Keratinocyte (primary cell): ENCODE measurements at regions not wholly inside any gene's neighbourhood (a gene's known extent, or its start where the extent isn't known, plus 50 kb on each side); places are given as distances from the start of the nearest gene placed in this dataset.

Source experiments
- DNase-seq: peaks from one replicate; pipeline ENCODE4 v3.0.0-alpha.2; 2011; ENCODE audit warnings: low read depth, missing footprints, low spot score
- FAIRE-seq: peaks from 2 replicates; lab custom pipeline; 2011; peaks lifted over from hg19 to GRCh38; lab: Jason Lieb, UNC
- H2AFZ ChIP-seq: 2 replicates; pipeline ENCODE4 v1.6.0; 2012; ENCODE audit warnings: low read length, control low read depth, inconsistent platforms; ENCODE audit not compliant: control insufficient read depth
- H3K27ac ChIP-seq: 2 replicates; pipeline ENCODE4 v1.5.1; 2011; ENCODE audit warnings: low read length; ENCODE audit not compliant: control insufficient read depth, insufficient read depth
- H3K27me3 ChIP-seq: 3 replicates; pipeline ENCODE4 v1.6.0; 2011; ENCODE audit warnings: low read length; ENCODE audit not compliant: control insufficient read depth, insufficient read depth; ENCODE audit errors: extremely low read depth
- H3K36me3 ChIP-seq, 2 experiments: 2 replicates in 1 of 2; 3 replicates in 1 of 2; pipeline ENCODE4 v1.5.1; 2011; ENCODE audit warnings: low read length in 2 of 2, mild to moderate bottlenecking in 1 of 2; ENCODE audit not compliant: control insufficient read depth in 2 of 2, insufficient read depth in 2 of 2; ENCODE audit errors: extremely low read depth in 1 of 2
- H3K4me1 ChIP-seq: 3 replicates; pipeline ENCODE4 v1.5.1; 2011; ENCODE audit warnings: low read length; ENCODE audit not compliant: control insufficient read depth, insufficient read depth; ENCODE audit errors: extremely low read depth
- H3K4me2 ChIP-seq: 3 replicates; pipeline ENCODE4 v1.6.0; 2011; ENCODE audit warnings: low read depth, low read length; ENCODE audit not compliant: control insufficient read depth, insufficient read depth; ENCODE audit errors: extremely low read depth
- H3K4me3 ChIP-seq, 3 experiments: fragments of 200-600 bp in 1 of 3; sonication (generic) in 1 of 3; 2 replicates in 2 of 3; 3 replicates in 1 of 3; pipeline ENCODE4 v1.5.1; 2011 to 2016; ENCODE audit warnings: low read length in 3 of 3, mild to moderate bottlenecking in 3 of 3, control low read depth in 2 of 3, inconsistent platforms in 1 of 3, low read depth in 1 of 3, mixed read lengths in 1 of 3, mixed run types in 1 of 3, moderate library complexity in 1 of 3; ENCODE audit not compliant: control insufficient read depth in 2 of 3, insufficient read depth in 2 of 3; ENCODE audit errors: extremely low read depth in 1 of 3
- H3K79me2 ChIP-seq: 2 replicates; pipeline ENCODE4 v1.6.0; 2012; ENCODE audit warnings: low read length; ENCODE audit not compliant: control insufficient read depth, insufficient read depth
- H3K9ac ChIP-seq: 3 replicates; pipeline ENCODE4 v1.6.0; 2011; ENCODE audit warnings: low read length; ENCODE audit not compliant: control insufficient read depth, insufficient read depth; ENCODE audit errors: extremely low read depth
- H3K9me1 ChIP-seq: 3 replicates; pipeline ENCODE4 v1.6.0; 2011; ENCODE audit warnings: low read length; ENCODE audit not compliant: control insufficient read depth, insufficient read depth; ENCODE audit errors: extremely low read depth
- H3K9me3 ChIP-seq: 2 replicates; pipeline ENCODE4 v1.5.1; 2012; ENCODE audit warnings: low read depth, low read length; ENCODE audit not compliant: control insufficient read depth
- H4K20me1 ChIP-seq: 3 replicates; pipeline ENCODE4 v1.6.0; 2011; ENCODE audit warnings: low read length; ENCODE audit not compliant: control insufficient read depth, insufficient read depth; ENCODE audit errors: extremely low read depth
- CTCF ChIP-seq, 3 experiments: IDR thresholded peaks in 1 of 3; conservative IDR thresholded peaks in 1 of 3; optimal IDR thresholded peaks in 1 of 3; 2 replicates in 2 of 3; 3 replicates in 1 of 3; pipeline versions ENCODE3 to v1.5.1; 2011; ENCODE audit warnings: low read length in 3 of 3, mild to moderate bottlenecking in 3 of 3, moderate library complexity in 2 of 3, control low read depth in 1 of 3, inconsistent platforms in 1 of 3; ENCODE audit not compliant: insufficient read depth in 2 of 3; ENCODE audit errors: extremely low read depth in 1 of 3
- EZH2 ChIP-seq: IDR thresholded peaks from one replicate; pipeline ENCODE4 v1.6.1; 2012; ENCODE audit warnings: inconsistent platforms, mild to moderate bottlenecking, low read length, moderate library complexity
- dilution Hi-C: fragments of 300-500 bp; cut with MboI; formaldehyde crosslinking; loops from one replicate; pipeline ENCODE4 v1.7.0; 2020; ENCODE audit warnings: low sequenced_read_pairs; ENCODE audit not compliant: extremely low pct_ligation_motif_present

- Histone ChIP-seq H3K27ac (no peak overlapping the region), H3K4me3 (no peak overlapping the region), H3K36me3 (no peaks in the 10 kb centered on the region), H3K9me3 (no peaks in the 10 kb centered on the region), H3K9me1 (no peaks in the 10 kb centered on the region), H3K79me2 (no peaks in the 10 kb centered on the region), H2AFZ (no peak overlapping the region), H3K9ac (no peak overlapping the region), H3K4me1 (no peaks in the 10 kb centered on the region), H3K27me3 (no peaks in the 10 kb centered on the region), H4K20me1 (no peaks in the 10 kb centered on the region), H3K4me2 (no peak overlapping the region)
- TF ChIP-seq EZH2 (no peak), CTCF (optimal IDR thresholded peaks at IDR 0.05 in 1 of 3, IDR thresholded peaks at IDR 0.05 in 1 of 3, conservative IDR thresholded peaks at IDR 0.05 in 1 of 3; ENCODE audit: extremely low read depth in 1 of 3, insufficient read depth in 2 of 3, low read length in 3 of 3) (no peak)
- DNase-seq (no peak), FAIRE-seq (no peak)
- dilution Hi-C loops, result no loop called here
These were observed 1226.3 kb upstream of the AUTS2 start for GRCh38 chr7:68371985-68372384.

- Histone ChIP-seq H3K4me1 (no peaks in the 10 kb centered on the region), H3K9me1 (no peaks in the 10 kb centered on the region), H4K20me1 (no peaks in the 10 kb centered on the region), H3K4me3 (no peak overlapping the region), H3K9me3 (no peaks in the 10 kb centered on the region), H3K27me3 (no peaks in the 10 kb centered on the region), H3K4me2 (no peak overlapping the region), H3K9ac (no peak overlapping the region), H3K79me2 (no peaks in the 10 kb centered on the region), H3K36me3 (no peaks in the 10 kb centered on the region), H2AFZ (no peak overlapping the region), H3K27ac (no peak overlapping the region)
- no peak for TF ChIP-seq EZH2
- TF ChIP-seq CTCF (optimal IDR thresholded peaks at IDR 0.05 in 1 of 3, IDR thresholded peaks at IDR 0.05 in 1 of 3, conservative IDR thresholded peaks at IDR 0.05 in 1 of 3; ENCODE audit: extremely low read depth in 1 of 3, insufficient read depth in 2 of 3, low read length in 3 of 3), result no peak
- FAIRE-seq (no peak), DNase-seq (no peak)
- dilution Hi-C loops, result no loop called here
These were observed 1222.1 kb upstream of the AUTS2 start for GRCh38 chr7:68376131-68376661.
